IMR-90 (cell line): ENCODE measurements at regions not wholly inside any gene's neighbourhood (a gene's known extent, or its start where the extent isn't known, plus 50 kb on each side); places are given as distances from the start of the nearest gene placed in this dataset.

ENCODE experiments used
- ATAC-seq: fragments of 200-7000 bp; cut with Tn5 transposase; 2 replicates; pipeline ENCODE4 v1.9.1; 2020; ENCODE audit warnings: low read depth, mild to moderate bottlenecking, moderate library complexity
- BruUV-seq: library from RNA; stranded (reverse); fragments of 400-500 nt; replicated peaks from 2 replicates; lab custom pipeline; 2021; lab: Mats Ljungman, UMichigan
- CTCF ChIA-PET: fragments of 300-600 bp; formaldehyde crosslinking; extraction: SDS; loops from one replicate; lab custom pipeline; 2021; ENCODE audit warnings: antibody characterized with exemption; lab: Yijun Ruan, JAX
- POLR2A ChIA-PET: fragments of 300-600 bp; sonication (Branson Sonifier 250); formaldehyde crosslinking; loops from one replicate; lab custom pipeline; 2022; ENCODE audit warnings: antibody characterized with exemption; ENCODE audit not compliant: unreplicated experiment; lab: Charles Lee
- DNase-seq: peaks from one replicate; pipeline ENCODE4 v3.0.0; 2013
- H2AFZ ChIP-seq: replicated peaks from 2 replicates; pipeline ENCODE3; 2013; ENCODE audit warnings: low read length, mild to moderate bottlenecking; ENCODE audit not compliant: poor library complexity
- H2AK5ac ChIP-seq: 2 replicates; pipeline ENCODE4 v1.6.1; 2013; ENCODE audit warnings: low read depth, low read length, inconsistent platforms
- H2AK9ac ChIP-seq: replicated peaks from 2 replicates; pipeline ENCODE3; 2013; ENCODE audit warnings: mild to moderate bottlenecking, low read depth, low read length, moderate library complexity; ENCODE audit not compliant: poor library complexity
- H2BK120ac ChIP-seq: 2 replicates; pipeline ENCODE4 v1.6.1; 2013; ENCODE audit warnings: low read depth, low read length, inconsistent platforms
- H2BK15ac ChIP-seq: 3 replicates; pipeline ENCODE4 v1.6.1; 2013; ENCODE audit warnings: low read depth, low read length, inconsistent platforms
- H2BK20ac ChIP-seq: 2 replicates; pipeline ENCODE4 v1.6.1; 2013; ENCODE audit warnings: low read depth, mild to moderate bottlenecking, inconsistent platforms, low read length, moderate library complexity
- H2BK5ac ChIP-seq: 2 replicates; pipeline ENCODE4 v1.6.1; 2013; ENCODE audit warnings: mild to moderate bottlenecking, low read depth, low read length, inconsistent platforms; ENCODE audit not compliant: poor library complexity, severe bottlenecking
- H3K14ac ChIP-seq: replicated peaks from 2 replicates; pipeline ENCODE4 v1.6.1; 2013; ENCODE audit warnings: low read depth, low read length, inconsistent platforms
- H3K18ac ChIP-seq: 2 replicates; pipeline ENCODE4 v1.6.1; 2013; ENCODE audit warnings: low read depth, low read length, control low read depth
- H3K23ac ChIP-seq: 2 replicates; pipeline ENCODE4 v1.6.1; 2013; ENCODE audit warnings: low read depth, low read length, inconsistent platforms
- H3K27ac ChIP-seq: 2 replicates; pipeline ENCODE4 v1.5.1; 2013; ENCODE audit warnings: mild to moderate bottlenecking, control low read depth, low read length; ENCODE audit not compliant: insufficient read depth
- H3K27me3 ChIP-seq: 2 replicates; pipeline ENCODE4 v1.6.1; 2013; ENCODE audit warnings: low read length; ENCODE audit not compliant: control insufficient read depth, insufficient read depth
- H3K36me3 ChIP-seq: 2 replicates; pipeline ENCODE4 v1.6.1; 2013; ENCODE audit warnings: low read length, mixed read lengths; ENCODE audit not compliant: control insufficient read depth, insufficient read depth
- H3K4ac ChIP-seq: 2 replicates; pipeline ENCODE4 v1.6.1; 2013; ENCODE audit warnings: low read depth, low read length, inconsistent platforms
- H3K4me1 ChIP-seq: 2 replicates; pipeline ENCODE4 v1.6.1; 2013; ENCODE audit warnings: low read length, mixed read lengths; ENCODE audit not compliant: control insufficient read depth, insufficient read depth
- H3K4me2 ChIP-seq: 2 replicates; pipeline ENCODE4 v1.6.1; 2013; ENCODE audit warnings: low read depth, mild to moderate bottlenecking, control low read depth, low read length, moderate library complexity
- H3K4me3 ChIP-seq: 2 replicates; pipeline ENCODE4 v1.5.1; 2013; ENCODE audit warnings: low read depth, mild to moderate bottlenecking, control low read depth, low read length, moderate library complexity; ENCODE audit not compliant: insufficient read depth
- H3K56ac ChIP-seq: 2 replicates; pipeline ENCODE4 v1.6.1; 2013; ENCODE audit warnings: low read length, inconsistent platforms; ENCODE audit not compliant: insufficient read depth; ENCODE audit errors: extremely low read depth
- H3K79me1 ChIP-seq, 2 experiments: 2 replicates each; pipeline ENCODE4 v1.6.1; 2013; ENCODE audit warnings: low read length in 2 of 2, inconsistent platforms in 1 of 2, low read depth in 1 of 2
- H3K9ac ChIP-seq: 2 replicates; pipeline ENCODE4 v1.6.1; 2013; ENCODE audit warnings: low read depth, low read length, control low read depth
- H3K9me1 ChIP-seq: 2 replicates; pipeline ENCODE4 v1.6.1; 2013; ENCODE audit warnings: low read length, inconsistent platforms; ENCODE audit not compliant: insufficient read depth
- H3K9me3 ChIP-seq: 2 replicates; pipeline ENCODE4 v1.6.1; 2013; ENCODE audit warnings: low read length; ENCODE audit not compliant: control insufficient read depth, insufficient read depth
- H4K20me1 ChIP-seq: 2 replicates; pipeline ENCODE4 v1.6.1; 2013; ENCODE audit warnings: low read length, inconsistent platforms; ENCODE audit not compliant: insufficient read depth
- H4K5ac ChIP-seq: 2 replicates; pipeline ENCODE4 v1.6.1; 2013; ENCODE audit warnings: mild to moderate bottlenecking, low read depth, low read length, control low read depth
- H4K8ac ChIP-seq, 2 experiments: 2 replicates each; pipeline ENCODE4 v1.6.1; 2013; ENCODE audit warnings: low read depth in 2 of 2, low read length in 2 of 2, control low read depth in 1 of 2, inconsistent platforms in 1 of 2
- H4K91ac ChIP-seq: 2 replicates; pipeline ENCODE4 v1.6.1; 2013; ENCODE audit warnings: low read depth, low read length, inconsistent platforms; ENCODE audit not compliant: insufficient read depth
- BHLHE40 ChIP-seq: fragments of 150-350 bp; IDR thresholded peaks from 2 replicates; pipeline ENCODE4 v1.6.1; 2016; ENCODE audit warnings: mild to moderate bottlenecking, low read depth, low read length
- CEBPB ChIP-seq: IDR thresholded peaks from 2 replicates; pipeline ENCODE4 v1.6.1; 2012; ENCODE audit warnings: low read depth, low read length, improper control_type of control experiment
- CHD1 ChIP-seq: IDR thresholded peaks from 2 replicates; pipeline ENCODE4 v1.6.1; 2012; ENCODE audit warnings: low read depth, low read length, improper control_type of control experiment
- ELK1 ChIP-seq: fragments of 150-350 bp; IDR thresholded peaks from 2 replicates; pipeline ENCODE4 v1.6.1; 2016; ENCODE audit warnings: low read depth, mild to moderate bottlenecking, low read length, moderate library complexity, borderline replicate concordance
- FOS ChIP-seq: fragments of 150-350 bp; IDR thresholded peaks from 2 replicates; pipeline ENCODE4 v1.6.1; 2016; ENCODE audit warnings: low read depth, low read length
- MAFK ChIP-seq: IDR thresholded peaks from 2 replicates; pipeline ENCODE4 v1.6.1; 2012; ENCODE audit warnings: low read depth, low read length, improper control_type of control experiment
- MAZ ChIP-seq: IDR thresholded peaks from 2 replicates; pipeline ENCODE4 v1.6.1; 2012; ENCODE audit warnings: low read depth, mild to moderate bottlenecking, low read length, improper control_type of control experiment, moderate library complexity, borderline replicate concordance
- MXI1 ChIP-seq: IDR thresholded peaks from 2 replicates; pipeline ENCODE4 v1.6.1; 2012; ENCODE audit warnings: low read depth, mild to moderate bottlenecking, low read length, moderate library complexity, borderline replicate concordance
- NFE2L2 ChIP-seq: fragments of 150-350 bp; IDR thresholded peaks from 2 replicates; pipeline ENCODE4 v1.6.1; 2016; ENCODE audit warnings: low read depth, mild to moderate bottlenecking, low read length
- POLR2A ChIP-seq: IDR thresholded peaks from 2 replicates; pipeline ENCODE4 v1.6.1; 2012; ENCODE audit warnings: mild to moderate bottlenecking, low read depth, low read length
- RAD21 ChIP-seq: IDR thresholded peaks from 2 replicates; pipeline ENCODE4 v1.6.1; 2012; ENCODE audit warnings: low read length, improper control_type of control experiment
- RFX5 ChIP-seq: IDR thresholded peaks from 2 replicates; pipeline ENCODE4 v1.8.0; 2012; ENCODE audit warnings: low read depth, mild to moderate bottlenecking, low read length, moderate library complexity
- SMC3 ChIP-seq: fragments of 150-350 bp; IDR thresholded peaks from 2 replicates; pipeline ENCODE4 v1.6.1; 2016; ENCODE audit warnings: low read depth, mild to moderate bottlenecking, antibody characterized with exemption, low read length, moderate library complexity
- USF2 ChIP-seq: fragments of 150-350 bp; IDR thresholded peaks from 2 replicates; pipeline ENCODE4 v1.6.1; 2017; ENCODE audit warnings: mild to moderate bottlenecking, antibody characterized with exemption, low read length, low read depth
- WGBS, 2 experiments: methylation state at CpG; one replicate each; pipeline versions ENCODE4 v1.1.5 to v1.1.7; 2013; ENCODE audit warnings: missing lambda C conversion rate in 2 of 2; ENCODE audit not compliant: insufficient read length in 1 of 2; ENCODE audit errors: extremely low coverage in 2 of 2; 5-methylcytosine and 5-hydroxymethylcytosine counted together
- dilution Hi-C: fragments of 300-500 bp; cut with HindIII; formaldehyde crosslinking; loops from one replicate; pipeline ENCODE4 v1.14.3; 2018; ENCODE audit warnings: low sequenced_read_pairs; ENCODE audit not compliant: unreplicated experiment
- in situ Hi-C: fragments of 300-500 bp; cut with MboI; formaldehyde crosslinking; loops from 3 replicates; pipeline ENCODE4 v1.14.3; 2019; ENCODE audit warnings: low sequenced_read_pairs, inconsistent platforms, mixed read lengths
- intact Hi-C: fragments of 100-400 bp; cut with micrococcal nuclease; formaldehyde crosslinking; loops from 2 replicates; pipeline ENCODE4 v1.10.0; 2022
- TF ChIP-seq, protein P1 (sequence below): conservative IDR thresholded peaks from 2 replicates; pipeline ENCODE4 v1.5.1; 2012; ENCODE audit warnings: mild to moderate bottlenecking, low read depth, low read length, improper control_type of control experiment

- no TSS peak for BruUV-seq
- no peak overlapping the region for H3K9ac ChIP-seq
- ChIA-PET CTCF (no interaction called here), POLR2A (no interaction called here)
- H3K4me2 ChIP-seq, result no peak overlapping the region
- H4K20me1 ChIP-seq, result no peaks in the 10 kb centered on the region
- H4K8ac ChIP-seq, result no peak overlapping the region
- no peak overlapping the region for H3K4ac ChIP-seq
- H2BK5ac ChIP-seq, result no peak overlapping the region
- H3K36me3 ChIP-seq, result no peaks in the 10 kb centered on the region
- no peak overlapping the region for H2BK20ac ChIP-seq
- no peak overlapping the region for H3K56ac ChIP-seq
- no peak for TF ChIP-seq SMC3
- TF ChIP-seq, protein P1, sequence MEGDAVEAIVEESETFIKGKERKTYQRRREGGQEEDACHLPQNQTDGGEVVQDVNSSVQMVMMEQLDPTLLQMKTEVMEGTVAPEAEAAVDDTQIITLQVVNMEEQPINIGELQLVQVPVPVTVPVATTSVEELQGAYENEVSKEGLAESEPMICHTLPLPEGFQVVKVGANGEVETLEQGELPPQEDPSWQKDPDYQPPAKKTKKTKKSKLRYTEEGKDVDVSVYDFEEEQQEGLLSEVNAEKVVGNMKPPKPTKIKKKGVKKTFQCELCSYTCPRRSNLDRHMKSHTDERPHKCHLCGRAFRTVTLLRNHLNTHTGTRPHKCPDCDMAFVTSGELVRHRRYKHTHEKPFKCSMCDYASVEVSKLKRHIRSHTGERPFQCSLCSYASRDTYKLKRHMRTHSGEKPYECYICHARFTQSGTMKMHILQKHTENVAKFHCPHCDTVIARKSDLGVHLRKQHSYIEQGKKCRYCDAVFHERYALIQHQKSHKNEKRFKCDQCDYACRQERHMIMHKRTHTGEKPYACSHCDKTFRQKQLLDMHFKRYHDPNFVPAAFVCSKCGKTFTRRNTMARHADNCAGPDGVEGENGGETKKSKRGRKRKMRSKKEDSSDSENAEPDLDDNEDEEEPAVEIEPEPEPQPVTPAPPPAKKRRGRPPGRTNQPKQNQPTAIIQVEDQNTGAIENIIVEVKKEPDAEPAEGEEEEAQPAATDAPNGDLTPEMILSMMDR, result no peak
- no peak for TF ChIP-seq MAFK
- TF ChIP-seq FOS, result no peak
- TF ChIP-seq NFE2L2, result no peak
- TF ChIP-seq BHLHE40, result no peak
- TF ChIP-seq RAD21, result no peak
- no peak for TF ChIP-seq USF2
- no peak for TF ChIP-seq MXI1
- TF ChIP-seq POLR2A, result no peak
- TF ChIP-seq CHD1, result no peak
- no peak for TF ChIP-seq CEBPB
- TF ChIP-seq MAZ, result no peak
- TF ChIP-seq ELK1, result no peak
- TF ChIP-seq RFX5, result no peak
- no peak overlapping the region for H2AK9ac ChIP-seq
- H3K18ac ChIP-seq, result no peak overlapping the region
- no peak for ATAC-seq
- no peak overlapping the region for H2BK120ac ChIP-seq
- H2AK5ac ChIP-seq, result no peak overlapping the region
- H3K9me3 ChIP-seq, result peaks cover 24% of the 10 kb centered on the region
- H3K4me3 ChIP-seq, result no peak overlapping the region
- no peaks in the 10 kb centered on the region for H3K4me1 ChIP-seq
- WGBS, 2 experiments, result no CpG with 5 or more reads among the region's 3 CpGs
- dilution Hi-C loops, result no loop called here
- H2AFZ ChIP-seq, result no peak overlapping the region
- H4K5ac ChIP-seq, result no peak overlapping the region
- H3K27ac ChIP-seq, result no peak overlapping the region
- intact Hi-C loops, result no loop called here
- H3K79me1 ChIP-seq, result no peaks in the 10 kb centered on the region
- H3K23ac ChIP-seq, result no peak overlapping the region
- in situ Hi-C loops, result no loop called here
- H3K9me1 ChIP-seq, result no peaks in the 10 kb centered on the region
- no peak for DNase-seq
- H2BK15ac ChIP-seq, result no peak overlapping the region
- H4K91ac ChIP-seq, result no peak overlapping the region
- H3K27me3 ChIP-seq, result no peaks in the 10 kb centered on the region
- no peak overlapping the region for H3K14ac ChIP-seq
Measured at GRCh38 chr9:1530696-1531095, 480.5 kb downstream of the DMRT2 start.
